Fibroblast of lung (primary cell): ENCODE measurements at regions not wholly inside any gene's neighbourhood (a gene's known extent, or its start where the extent isn't known, plus 50 kb on each side); places are given as distances from the start of the nearest gene placed in this dataset.

Source experiments
- DNase-seq, 2 donors: peaks; one replicate each; pipeline versions ENCODE4 v3.0.0 to v3.0.0-alpha.2; 2010; ENCODE audit warnings: low read depth in 2 of 2
- H2AFZ ChIP-seq: 2 replicates; pipeline ENCODE4 v1.5.1; 2012; ENCODE audit warnings: low read length, control low read depth, inconsistent platforms
- H3K27ac ChIP-seq: 2 replicates; pipeline ENCODE4 v1.5.1; 2011; ENCODE audit warnings: low read length, control low read depth; ENCODE audit not compliant: insufficient read depth
- H3K27me3 ChIP-seq: 2 replicates; pipeline ENCODE4 v1.5.1; 2011; ENCODE audit warnings: mild to moderate bottlenecking, low read length; ENCODE audit not compliant: control insufficient read depth, insufficient read depth
- H3K36me3 ChIP-seq: 2 replicates; pipeline ENCODE4 v1.5.1; 2011; ENCODE audit warnings: low read length; ENCODE audit not compliant: control insufficient read depth, insufficient read depth
- H3K4me1 ChIP-seq: 2 replicates; pipeline ENCODE4 v1.5.1; 2011; ENCODE audit warnings: low read length; ENCODE audit not compliant: control insufficient read depth, insufficient read depth; ENCODE audit errors: extremely low read depth
- H3K4me2 ChIP-seq: 2 replicates; pipeline ENCODE4 v1.5.1; 2011; ENCODE audit warnings: low read length, control low read depth; ENCODE audit not compliant: insufficient read depth; ENCODE audit errors: extremely low read depth
- H3K4me3 ChIP-seq, 4 experiments: fragments of 200-600 bp in 1 of 4; sonication (generic) in 1 of 4; replicated peaks in 1 of 4; 2 replicates each; pipeline ENCODE4 v1.5.1; 2011 to 2016; ENCODE audit warnings: low read length in 4 of 4, low read depth in 3 of 4, mild to moderate bottlenecking in 3 of 4, control low read depth in 2 of 4, inconsistent platforms in 1 of 4, mixed read lengths in 1 of 4; ENCODE audit not compliant: insufficient read depth in 1 of 4; ENCODE audit errors: control extremely low read depth in 1 of 4
- H3K79me2 ChIP-seq: 2 replicates; pipeline ENCODE4 v1.5.1; 2012; ENCODE audit warnings: mild to moderate bottlenecking, low read length, inconsistent platforms; ENCODE audit not compliant: control insufficient read depth, insufficient read depth
- H3K9ac ChIP-seq: 2 replicates; pipeline ENCODE4 v1.5.1; 2011; ENCODE audit warnings: mild to moderate bottlenecking, low read length, control low read depth; ENCODE audit not compliant: insufficient read depth
- H3K9me3 ChIP-seq: 2 replicates; pipeline ENCODE4 v1.5.1; 2012; ENCODE audit warnings: low read depth, low read length; ENCODE audit not compliant: control insufficient read depth, insufficient read depth
- H4K20me1 ChIP-seq: 2 replicates; pipeline ENCODE4 v1.5.1; 2011; ENCODE audit warnings: low read length; ENCODE audit not compliant: control insufficient read depth, insufficient read depth; ENCODE audit errors: extremely low read depth
- CTCF ChIP-seq, 2 donors: IDR thresholded peaks in 1 of 2; conservative IDR thresholded peaks in 1 of 2; 1 replicate in 1 of 2; 2 replicates in 1 of 2; pipeline ENCODE4 v1.5.1; 2011 to 2012; ENCODE audit warnings: low read length in 2 of 2, control low read depth in 1 of 2, inconsistent platforms in 1 of 2, low read depth in 1 of 2, mild to moderate bottlenecking in 1 of 2
- EZH2 ChIP-seq: IDR thresholded peaks from 2 replicates; pipeline ENCODE4 v1.5.1; 2012; ENCODE audit warnings: low read length, control low read depth, mild to moderate bottlenecking; ENCODE audit errors: missing control alignments

GRCh38 chr1:69291541-69291940 lies 276.2 kb upstream of the LRRC7 start:
- H3K79me2 ChIP-seq, result no peaks in the 10 kb centered on the region
- TF ChIP-seq EZH2, result no peak
- TF ChIP-seq CTCF (conservative IDR thresholded peaks at IDR 0.05 in 1 of 2, IDR thresholded peaks at IDR 0.05 in 1 of 2; ENCODE audit: low read depth in 1 of 2, low read length in 2 of 2), result no peak
- no peaks in the 10 kb centered on the region for H3K4me1 ChIP-seq
- no peak overlapping the region for H3K9ac ChIP-seq
- no peaks in the 10 kb centered on the region for H3K9me3 ChIP-seq
- H2AFZ ChIP-seq, result no peak overlapping the region
- no peak overlapping the region for H3K4me3 ChIP-seq
- DNase-seq, result no peak
- H3K36me3 ChIP-seq, result no peaks in the 10 kb centered on the region
- no peak overlapping the region for H3K4me2 ChIP-seq
- no peaks in the 10 kb centered on the region for H3K27me3 ChIP-seq
- H4K20me1 ChIP-seq, result no peaks in the 10 kb centered on the region
- no peak overlapping the region for H3K27ac ChIP-seq

DNA sequence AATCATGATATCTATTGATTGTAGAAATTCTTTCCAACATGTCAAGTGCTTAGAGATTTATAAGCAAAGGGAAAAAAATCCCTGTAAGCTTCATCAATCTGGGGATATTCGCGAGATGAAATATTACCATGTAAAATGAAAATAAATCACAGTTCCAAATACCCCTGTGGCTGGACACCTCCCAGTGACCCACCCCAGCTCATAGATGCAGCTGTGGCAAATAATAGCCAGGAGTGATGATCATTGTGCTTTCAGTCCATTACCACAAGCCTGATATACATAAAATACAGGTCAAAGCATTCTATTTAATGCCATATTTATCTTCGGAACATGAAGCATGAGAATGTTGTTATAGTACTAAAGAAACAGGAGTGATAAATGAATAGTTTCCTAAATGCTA lies 274.9 kb upstream of the LRRC7 start:
- Histone ChIP-seq H3K36me3 (no peaks in the 10 kb centered on the region), H3K4me3 (no peak overlapping the region), H3K9me3 (no peaks in the 10 kb centered on the region), H3K9ac (no peak overlapping the region), H3K27ac (no peak overlapping the region), H2AFZ (no peak overlapping the region), H4K20me1 (no peaks in the 10 kb centered on the region), H3K79me2 (no peaks in the 10 kb centered on the region), H3K27me3 (no peaks in the 10 kb centered on the region), H3K4me1 (no peaks in the 10 kb centered on the region), H3K4me2 (no peak overlapping the region)
- TF ChIP-seq CTCF (conservative IDR thresholded peaks at IDR 0.05 in 1 of 2, IDR thresholded peaks at IDR 0.05 in 1 of 2; ENCODE audit: low read depth in 1 of 2, low read length in 2 of 2), result no peak
- no peak for TF ChIP-seq EZH2
- no peak for DNase-seq

DNA sequence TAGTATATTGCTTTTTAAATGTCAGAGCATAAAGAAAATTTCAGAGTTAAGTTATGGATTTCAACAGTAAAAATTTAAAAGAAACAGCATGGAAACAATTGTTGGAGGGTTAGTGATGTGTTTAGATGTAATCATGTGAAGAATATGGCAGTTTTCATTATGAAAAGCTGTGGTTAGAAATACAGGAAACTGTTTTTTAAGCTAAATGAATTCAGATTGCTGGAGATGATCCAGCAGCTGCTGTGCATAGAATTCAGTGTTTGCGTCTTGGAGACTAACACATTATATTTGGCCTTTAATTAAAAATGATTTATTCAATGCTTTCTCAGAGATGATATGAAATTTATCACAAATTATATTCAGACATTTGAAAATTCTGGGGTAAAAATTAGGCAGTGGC lies 273.6 kb upstream of the LRRC7 start:
- Histone ChIP-seq H3K27me3 (no peaks in the 10 kb centered on the region), H3K9ac (no peak overlapping the region), H4K20me1 (no peaks in the 10 kb centered on the region), H3K4me2 (no peak overlapping the region), H3K36me3 (no peaks in the 10 kb centered on the region), H3K9me3 (no peaks in the 10 kb centered on the region), H3K79me2 (no peaks in the 10 kb centered on the region), H3K27ac (no peak overlapping the region), H2AFZ (no peak overlapping the region), H3K4me1 (no peaks in the 10 kb centered on the region), H3K4me3 (no peak overlapping the region)
- TF ChIP-seq CTCF (conservative IDR thresholded peaks at IDR 0.05 in 1 of 2, IDR thresholded peaks at IDR 0.05 in 1 of 2; ENCODE audit: low read depth in 1 of 2, low read length in 2 of 2) (no peak), EZH2 (no peak)
- no peak for DNase-seq
